Kidney (tissue), 13 donors: ENCODE measurements at regions not wholly inside any gene's neighbourhood (a gene's known extent, or its start where the extent isn't known, plus 50 kb on each side); places are given as distances from the start of the nearest gene placed in this dataset.
"Not testable (repeated sequence)": the region's sequence is repeated elsewhere in the genome, so short reads cannot be mapped to it uniquely, and the experiment has no call there.

Experiments used
- DNase-seq, 5 donors: peaks; one replicate each; pipeline ENCODE4 v3.0.0-alpha.2; 2013 to 2020
- FAIRE-seq: peaks from 2 replicates; lab custom pipeline; 2012; peaks lifted over from hg19 to GRCh38; lab: Jason Lieb, UNC
- H3K27ac ChIP-seq, 2 donors: one replicate each; pipeline ENCODE4 v1.7.0; 2013; ENCODE audit warnings: low read depth in 2 of 2, low read length in 2 of 2, inconsistent platforms in 1 of 2
- H3K27me3 ChIP-seq: one replicate; pipeline ENCODE4 v1.7.1; 2013; ENCODE audit warnings: low read length, inconsistent platforms; ENCODE audit not compliant: control insufficient read depth, insufficient read depth
- H3K36me3 ChIP-seq, 3 donors: one replicate each; pipeline versions ENCODE4 v1.7.0 to v1.7.1; 2013; ENCODE audit warnings: low read length in 3 of 3, control low read depth in 1 of 3, inconsistent platforms in 1 of 3; ENCODE audit not compliant: insufficient read depth in 3 of 3, control insufficient read depth in 2 of 3
- H3K4me1 ChIP-seq, 3 donors: one replicate each; pipeline versions ENCODE4 v1.7.0 to v1.7.1; 2013; ENCODE audit warnings: low read length in 3 of 3, inconsistent platforms in 1 of 3, low read depth in 1 of 3; ENCODE audit not compliant: control insufficient read depth in 2 of 3, insufficient read depth in 2 of 3
- H3K4me3 ChIP-seq, 3 donors: one replicate each; pipeline versions ENCODE4 v1.7.0 to v1.8.1; 2013; ENCODE audit warnings: low read length in 3 of 3, control low read depth in 1 of 3, inconsistent platforms in 1 of 3
- H3K9ac ChIP-seq, 3 donors: one replicate each; pipeline versions ENCODE4 v1.7.0 to v1.7.1; 2013; ENCODE audit warnings: low read length in 3 of 3, control low read depth in 1 of 3, inconsistent platforms in 1 of 3
- H3K9me3 ChIP-seq, 3 donors: one replicate each; pipeline versions ENCODE4 v1.7.0 to v1.7.1; 2013; ENCODE audit warnings: low read length in 3 of 3, control low read depth in 1 of 3, inconsistent platforms in 1 of 3; ENCODE audit not compliant: control insufficient read depth in 2 of 3, insufficient read depth in 1 of 3
- intact Hi-C: fragments of 100-400 bp; cut with DNase I; formaldehyde crosslinking; loops from one replicate; pipeline ENCODE4 v1.11.1; 2022
- TF ChIP-seq, protein P1 (sequence below): IDR thresholded peaks from 3 replicates; pipeline ENCODE4 v1.5.1; 2012; ENCODE audit warnings: mild to moderate bottlenecking, moderate library complexity, borderline replicate concordance; ENCODE audit not compliant: insufficient read depth; ENCODE audit errors: extremely low read depth
- donor health status: control.
- donor health status: control.
- donor health status: control.
- donor health status: control.
- donor health status: control.
- donor health status: DM: yes; HTN: yes; CAD: no.
- donor health status: Normal renal cell carcinoma (clear cell type).

DNA sequence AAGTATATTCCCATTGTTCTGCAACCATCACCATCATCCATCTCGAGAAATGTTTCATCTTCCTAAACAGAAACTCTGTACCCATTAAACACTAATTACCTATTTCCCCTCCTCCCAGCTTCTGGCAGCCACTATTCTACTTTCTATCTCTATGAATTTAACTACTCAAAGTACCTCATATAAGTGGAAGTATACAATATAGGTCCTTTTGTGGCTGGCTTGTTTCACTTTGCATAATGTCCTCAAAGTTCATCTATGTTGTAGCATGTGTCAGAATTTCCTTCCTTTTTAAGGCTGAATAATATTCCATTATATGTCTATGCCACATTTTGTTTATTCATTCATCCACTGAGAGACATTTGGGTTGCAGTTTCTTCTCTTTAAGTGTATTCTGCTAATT, 159.4 kb downstream of the KCNRG start:
- Histone ChIP-seq H3K27ac (no peak overlapping the region), H3K9me3 (no peaks in the 10 kb centered on the region), H3K4me1 (no peaks in the 10 kb centered on the region), H3K4me3 (no peak overlapping the region), H3K9ac (no peak overlapping the region), H3K36me3 (no peaks in the 10 kb centered on the region), H3K27me3 (no peaks in the 10 kb centered on the region)
- DNase-seq (no peak), FAIRE-seq (no peak)
- intact Hi-C loops = no loop called here
- TF ChIP-seq, protein P1, sequence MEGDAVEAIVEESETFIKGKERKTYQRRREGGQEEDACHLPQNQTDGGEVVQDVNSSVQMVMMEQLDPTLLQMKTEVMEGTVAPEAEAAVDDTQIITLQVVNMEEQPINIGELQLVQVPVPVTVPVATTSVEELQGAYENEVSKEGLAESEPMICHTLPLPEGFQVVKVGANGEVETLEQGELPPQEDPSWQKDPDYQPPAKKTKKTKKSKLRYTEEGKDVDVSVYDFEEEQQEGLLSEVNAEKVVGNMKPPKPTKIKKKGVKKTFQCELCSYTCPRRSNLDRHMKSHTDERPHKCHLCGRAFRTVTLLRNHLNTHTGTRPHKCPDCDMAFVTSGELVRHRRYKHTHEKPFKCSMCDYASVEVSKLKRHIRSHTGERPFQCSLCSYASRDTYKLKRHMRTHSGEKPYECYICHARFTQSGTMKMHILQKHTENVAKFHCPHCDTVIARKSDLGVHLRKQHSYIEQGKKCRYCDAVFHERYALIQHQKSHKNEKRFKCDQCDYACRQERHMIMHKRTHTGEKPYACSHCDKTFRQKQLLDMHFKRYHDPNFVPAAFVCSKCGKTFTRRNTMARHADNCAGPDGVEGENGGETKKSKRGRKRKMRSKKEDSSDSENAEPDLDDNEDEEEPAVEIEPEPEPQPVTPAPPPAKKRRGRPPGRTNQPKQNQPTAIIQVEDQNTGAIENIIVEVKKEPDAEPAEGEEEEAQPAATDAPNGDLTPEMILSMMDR = no peak

DNA sequence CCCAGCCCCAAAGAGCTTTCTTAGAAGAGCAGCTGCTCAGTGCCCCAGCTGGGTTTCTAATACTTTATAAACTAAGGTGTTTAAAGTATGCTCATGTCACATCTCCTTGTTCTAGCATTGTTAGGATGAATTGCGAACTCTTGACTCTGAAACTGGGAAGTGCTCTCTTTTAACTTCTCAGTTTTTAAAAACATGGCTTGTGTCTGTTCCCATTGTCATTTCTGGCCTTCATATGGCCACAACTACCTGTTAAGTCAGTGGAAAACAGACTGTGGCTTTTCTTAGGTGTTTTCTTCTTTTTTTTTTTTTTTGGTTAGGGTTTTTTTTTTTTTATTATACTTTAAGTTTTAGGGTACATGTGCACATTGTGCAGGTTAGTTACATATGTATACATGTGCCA, 164.7 kb downstream of the KCNRG start:
- H3K27ac ChIP-seq = no peak overlapping the region
- H3K36me3 ChIP-seq = no peaks in the 10 kb centered on the region
- H3K9ac ChIP-seq = no peak overlapping the region
- H3K27me3 ChIP-seq = no peaks in the 10 kb centered on the region
- DNase-seq (no peak), FAIRE-seq (no peak)
- TF ChIP-seq, protein P1 = no peak
- H3K4me3 ChIP-seq = no peak overlapping the region
- H3K4me1 ChIP-seq = no peaks in the 10 kb centered on the region
- H3K9me3 ChIP-seq = no peaks in the 10 kb centered on the region
- intact Hi-C loops = no loop called here

DNA sequence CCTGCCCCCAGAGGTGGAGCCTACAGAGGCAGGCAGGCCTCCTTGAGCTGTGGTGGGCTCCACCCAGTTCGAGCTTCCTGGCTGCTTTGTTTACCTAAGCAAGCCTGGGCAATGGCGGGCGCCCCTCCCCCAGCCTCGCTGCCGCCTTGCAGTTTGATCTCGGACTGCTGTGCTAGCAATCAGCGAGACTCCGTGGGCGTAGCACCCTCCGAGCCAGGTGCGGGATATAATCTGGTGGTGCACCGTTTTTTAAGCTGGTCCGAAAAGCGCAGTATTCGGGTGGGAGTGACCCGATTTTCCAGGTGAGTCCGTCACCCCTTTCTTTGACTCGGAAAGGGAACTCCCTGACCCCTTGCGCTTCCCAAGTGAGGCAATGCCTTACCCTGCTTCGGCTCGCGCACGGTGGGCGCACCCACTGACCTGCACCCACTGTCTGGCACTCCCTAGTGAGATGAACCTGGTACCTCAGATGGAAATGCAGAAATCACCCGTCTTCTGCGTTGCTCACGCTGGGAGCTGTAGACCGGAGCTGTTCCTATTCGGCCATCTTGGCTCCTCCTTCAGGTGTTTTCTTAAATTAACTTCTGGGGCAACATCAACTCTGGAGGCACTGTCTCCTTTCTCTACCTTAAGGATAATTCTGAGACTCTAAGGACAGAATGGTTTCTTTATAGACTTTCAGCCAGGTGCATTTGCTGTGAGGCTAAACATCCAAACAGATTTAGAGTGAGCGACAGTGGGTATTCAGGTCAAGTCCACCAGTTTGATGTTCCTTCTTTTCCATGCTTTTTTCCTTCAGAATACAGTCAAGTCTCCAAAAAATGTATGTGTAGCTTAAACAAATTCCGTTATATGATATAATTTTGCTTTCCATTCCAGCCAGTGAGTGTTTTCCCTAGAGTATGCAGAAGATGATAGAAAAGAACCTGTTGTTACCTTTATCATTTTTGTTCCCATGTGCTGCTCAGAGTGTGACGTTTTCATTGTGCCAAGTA, 170.8 kb downstream of the KCNRG start:
- H3K27me3 ChIP-seq, H3K27ac ChIP-seq, DNase-seq, H3K4me3 ChIP-seq, H3K9ac ChIP-seq, H3K36me3 ChIP-seq, H3K9me3 ChIP-seq, FAIRE-seq, H3K4me1 ChIP-seq, intact Hi-C loops: not testable (repeated sequence)

DNA sequence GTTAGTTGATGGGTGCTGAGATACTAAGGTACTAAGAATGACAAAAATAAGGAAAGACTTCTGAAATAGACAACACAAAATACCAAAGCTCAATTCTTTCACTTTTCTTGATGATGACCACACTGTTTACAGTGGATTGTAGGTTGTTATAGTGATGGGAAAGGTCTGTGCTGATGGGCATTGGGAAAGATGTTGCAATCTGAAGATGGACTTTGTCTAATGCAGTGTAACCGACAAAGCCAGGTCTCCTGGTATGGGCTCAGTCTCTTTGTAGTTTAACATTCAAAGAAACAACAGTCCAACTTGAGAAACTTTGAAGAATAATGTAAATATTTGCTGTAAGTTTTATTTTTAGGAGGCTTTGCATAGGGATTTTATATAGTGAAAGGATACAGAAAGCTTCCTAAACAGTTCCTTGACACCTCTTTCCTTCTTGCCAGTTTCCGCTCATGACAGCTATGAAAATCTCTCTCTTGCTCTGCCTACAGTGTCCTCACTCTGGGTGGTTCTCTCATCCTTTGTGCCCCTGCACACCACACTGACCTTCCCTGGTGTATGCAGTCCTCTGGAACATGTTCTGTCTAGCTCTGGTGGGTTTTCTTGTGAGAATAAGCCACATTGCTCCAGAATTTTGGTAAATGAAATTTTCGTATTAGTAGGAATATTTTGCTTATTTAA, 172.2 kb downstream of the KCNRG start:
- Histone ChIP-seq H3K27ac (no peak overlapping the region), H3K4me1 (no peaks in the 10 kb centered on the region), H3K4me3 (no peak overlapping the region), H3K9ac (no peak overlapping the region), H3K36me3 (no peaks in the 10 kb centered on the region), H3K9me3 (no peaks in the 10 kb centered on the region), H3K27me3 (no peaks in the 10 kb centered on the region)
- FAIRE-seq (no peak), DNase-seq (no peak)
- intact Hi-C loops = no loop called here
- TF ChIP-seq, protein P1 = no peak
